Activated T-cell treated with anti-CD3 and anti-CD28 coated beads, Interleukin-2, amount 50 U/mL, for 72 hours (primary cell): ENCODE measurements at regions not wholly inside any gene's neighbourhood (a gene's known extent, or its start where the extent isn't known, plus 50 kb on each side); places are given as distances from the start of the nearest gene placed in this dataset.
"Not testable (repeated sequence)": the region's sequence is repeated elsewhere in the genome, so short reads cannot be mapped to it uniquely, and the experiment has no call there.

ENCODE experiments used
- ATAC-seq, 2 donors: fragments of 150-1000 bp; cut with Tn5 transposase; replicated peaks in 1 of 2; 2 replicates each; pipeline ENCODE4 v1.10.0; 2021; ENCODE audit warnings: moderate library complexity in 2 of 2, mild to moderate bottlenecking in 1 of 2
- DNase-seq, 2 donors: peaks; one replicate each; pipeline ENCODE4 v3.0.0; 2021 to 2022; ENCODE audit warnings: mixed read lengths in 1 of 2
- H3K27ac Mint-ChIP-seq: one replicate; pipeline ENCODE4 v1.8.0; 2022; ENCODE audit warnings: mild to moderate bottlenecking, moderate library complexity, mixed read lengths
- H3K27me3 Mint-ChIP-seq: one replicate; pipeline ENCODE4 v1.8.0; 2022; ENCODE audit warnings: low read depth, mixed read lengths
- H3K36me3 Mint-ChIP-seq, 2 donors: one replicate each; pipeline ENCODE4 v1.8.0; 2022; ENCODE audit warnings: mixed read lengths in 2 of 2, mild to moderate bottlenecking in 1 of 2; ENCODE audit not compliant: insufficient read depth in 2 of 2
- H3K4me1 Mint-ChIP-seq: one replicate; pipeline ENCODE4 v1.8.0; 2022; ENCODE audit warnings: low read depth, mixed read lengths
- H3K4me3 Mint-ChIP-seq, 2 donors: one replicate each; pipeline ENCODE4 v1.8.0; 2022; ENCODE audit warnings: mild to moderate bottlenecking in 2 of 2, mixed read lengths in 2 of 2, moderate library complexity in 2 of 2
- H3K9me3 Mint-ChIP-seq, 2 donors: one replicate each; pipeline ENCODE4 v1.8.0; 2022; ENCODE audit warnings: mixed read lengths in 2 of 2

GRCh38 chr9:90478821-90479220 is 163.8 kb downstream of the DIRAS2 start:
- H3K4me1 Mint-ChIP-seq, result no peaks in the 10 kb centered on the region
- no peaks in the 10 kb centered on the region for H3K36me3 Mint-ChIP-seq
- no peak for DNase-seq
- H3K4me3 Mint-ChIP-seq, result no peak overlapping the region
- no peaks in the 10 kb centered on the region for H3K27me3 Mint-ChIP-seq
- no peak overlapping the region for H3K27ac Mint-ChIP-seq
- ATAC-seq, result no peak
- H3K9me3 Mint-ChIP-seq, result no peaks in the 10 kb centered on the region

- Mint-ChIP-seq H3K27me3 (peaks cover 13% of the 10 kb centered on the region), H3K9me3 (peaks cover 2 to 4% of the 10 kb centered on the region in 2 donors), H3K4me1 (no peaks in the 10 kb centered on the region), H3K4me3 (no peak overlapping the region), H3K27ac (no peak overlapping the region), H3K36me3 (peaks cover 0 to 1% of the 10 kb centered on the region in 2 donors)
- ATAC-seq (no peak), DNase-seq (no peak)
Observed at GRCh38 chr9:90485028-90485427, 157.6 kb downstream of the DIRAS2 start.

- Mint-ChIP-seq H3K27me3 (peaks cover 13% of the 10 kb centered on the region), H3K9me3 (peaks cover 2 to 4% of the 10 kb centered on the region in 2 donors), H3K36me3 (peaks cover 0 to 1% of the 10 kb centered on the region in 2 donors), H3K4me1 (no peaks in the 10 kb centered on the region), H3K27ac (no peak overlapping the region), H3K4me3 (no peak overlapping the region)
- no peak for DNase-seq
- ATAC-seq, result no peak
Observed at GRCh38 chr9:90489066-90489465, 153.6 kb downstream of the DIRAS2 start.

- Mint-ChIP-seq H3K9me3 (peaks cover 0 to 4% of the 10 kb centered on the region in 2 donors), H3K4me3 (no peak overlapping the region), H3K4me1 (no peaks in the 10 kb centered on the region), H3K36me3 (no peaks in the 10 kb centered on the region), H3K27ac (no peak overlapping the region), H3K27me3 (peaks cover 27% of the 10 kb centered on the region)
- no peak for DNase-seq
- no peak for ATAC-seq
Observed at GRCh38 chr9:90499761-90500160, 142.9 kb downstream of the DIRAS2 start.

- Mint-ChIP-seq H3K36me3 (no peaks in the 10 kb centered on the region), H3K4me1 (no peaks in the 10 kb centered on the region)
Observed at GRCh38 chr9:90502134-90502533, 140.5 kb downstream of the DIRAS2 start.

GRCh38 chr9:90504486-90504885 is 138.1 kb downstream of the DIRAS2 start:
- no peaks in the 10 kb centered on the region for H3K36me3 Mint-ChIP-seq
- H3K27me3 Mint-ChIP-seq, result peaks cover 7% of the 10 kb centered on the region
- DNase-seq (no peak), ATAC-seq (no peak)
- H3K4me1 Mint-ChIP-seq, result no peaks in the 10 kb centered on the region
- H3K4me3 Mint-ChIP-seq, result no peak overlapping the region
- no peak overlapping the region for H3K27ac Mint-ChIP-seq
- peaks cover 0 to 4% of the 10 kb centered on the region in 2 donors for H3K9me3 Mint-ChIP-seq

More at GRCh38 chr9:90502134-90502533, 140.5 kb downstream of the DIRAS2 start:
- peaks cover 0 to 4% of the 10 kb centered on the region in 2 donors for H3K9me3 Mint-ChIP-seq
- ATAC-seq (no peak), DNase-seq (no peak)
- no peak overlapping the region for H3K27ac Mint-ChIP-seq
- H3K27me3 Mint-ChIP-seq, result peaks cover 7% of the 10 kb centered on the region
- H3K4me3 Mint-ChIP-seq, result no peak overlapping the region

GRCh38 chr9:90505695-90506094 is 136.9 kb downstream of the DIRAS2 start:
- H3K36me3 Mint-ChIP-seq, result no peaks in the 10 kb centered on the region
- no peak overlapping the region for H3K4me3 Mint-ChIP-seq
- no peak for ATAC-seq
- peaks cover 7% of the 10 kb centered on the region for H3K27me3 Mint-ChIP-seq
- H3K4me1 Mint-ChIP-seq, result no peaks in the 10 kb centered on the region
- H3K9me3 Mint-ChIP-seq, result peaks cover 0 to 4% of the 10 kb centered on the region in 2 donors
- H3K27ac Mint-ChIP-seq, result no peak overlapping the region
- no peak for DNase-seq

GRCh38 chr9:90506402-90506801 is 136.2 kb downstream of the DIRAS2 start:
- not testable (repeated sequence) for ATAC-seq, H3K9me3 Mint-ChIP-seq, DNase-seq, H3K27me3 Mint-ChIP-seq, H3K27ac Mint-ChIP-seq, H3K4me1 Mint-ChIP-seq, H3K4me3 Mint-ChIP-seq, H3K36me3 Mint-ChIP-seq

- Mint-ChIP-seq H3K9me3 (peaks cover 0 to 4% of the 10 kb centered on the region in 2 donors), H3K27ac (no peak overlapping the region), H3K36me3 (no peaks in the 10 kb centered on the region), H3K4me3 (no peak overlapping the region), H3K4me1 (no peaks in the 10 kb centered on the region), H3K27me3 (no peaks in the 10 kb centered on the region)
- ATAC-seq (no peak), DNase-seq (no peak)
Observed at GRCh38 chr9:90507621-90508020, 135.0 kb downstream of the DIRAS2 start.

GRCh38 chr9:90508940-90509339 is 133.7 kb downstream of the DIRAS2 start:
- peaks cover 1% of the 10 kb centered on the region for H3K4me1 Mint-ChIP-seq
- no peak for ATAC-seq
- H3K27me3 Mint-ChIP-seq, result no peaks in the 10 kb centered on the region
- no peaks in the 10 kb centered on the region for H3K36me3 Mint-ChIP-seq
- no peaks in the 10 kb centered on the region for H3K9me3 Mint-ChIP-seq
- H3K4me3 Mint-ChIP-seq, result no peak overlapping the region
- no peak overlapping the region for H3K27ac Mint-ChIP-seq
- no peak for DNase-seq

GRCh38 chr9:90511711-90512110 is 130.9 kb downstream of the DIRAS2 start:
- Mint-ChIP-seq H3K4me3 (no peak overlapping the region), H3K27me3 (no peaks in the 10 kb centered on the region), H3K36me3 (no peaks in the 10 kb centered on the region), H3K9me3 (no peaks in the 10 kb centered on the region), H3K4me1 (peaks cover 5% of the 10 kb centered on the region), H3K27ac (no peak overlapping the region)
- ATAC-seq, result no peak
- DNase-seq, result no peak

GRCh38 chr9:90514877-90515276 is 127.7 kb downstream of the DIRAS2 start:
- peak in 1 of 2 donors; percentile 21 for ATAC-seq
- H3K27ac Mint-ChIP-seq, result no peak overlapping the region
- H3K27me3 Mint-ChIP-seq, result no peaks in the 10 kb centered on the region
- no peaks in the 10 kb centered on the region for H3K36me3 Mint-ChIP-seq
- no peak overlapping the region for H3K4me3 Mint-ChIP-seq
- no peaks in the 10 kb centered on the region for H3K9me3 Mint-ChIP-seq
- DNase-seq, result no peak
- H3K4me1 Mint-ChIP-seq, result peaks cover 5% of the 10 kb centered on the region

GRCh38 chr9:90515510-90515909 is 127.1 kb downstream of the DIRAS2 start:
- Mint-ChIP-seq H3K36me3 (no peaks in the 10 kb centered on the region), H3K27me3 (peaks cover 2% of the 10 kb centered on the region), H3K27ac (no peak overlapping the region), H3K4me1 (peaks cover 5% of the 10 kb centered on the region), H3K9me3 (no peaks in the 10 kb centered on the region), H3K4me3 (no peak overlapping the region)
- DNase-seq (no peak), ATAC-seq (no peak)

- ATAC-seq (no peak), DNase-seq (no peak)
- no peak overlapping the region for H3K27ac Mint-ChIP-seq
- H3K27me3 Mint-ChIP-seq, result peaks cover 14% of the 10 kb centered on the region
- H3K9me3 Mint-ChIP-seq, result no peaks in the 10 kb centered on the region
- peaks cover 5% of the 10 kb centered on the region for H3K4me1 Mint-ChIP-seq
- H3K4me3 Mint-ChIP-seq, result no peak overlapping the region
- H3K36me3 Mint-ChIP-seq, result no peaks in the 10 kb centered on the region
Observed at GRCh38 chr9:90517103-90517502, 125.5 kb downstream of the DIRAS2 start.
